K562 (cell line): ENCODE measurements at regions not wholly inside any gene's neighbourhood (a gene's known extent, or its start where the extent isn't known, plus 50 kb on each side); places are given as distances from the start of the nearest gene placed in this dataset.

Source experiments
- AFF1 ChIP-seq, 2 experiments: fragments of 450-650 bp; IDR thresholded peaks; 2 replicates each; pipeline ENCODE4 v1.6.1; 2018; ENCODE audit warnings: mild to moderate bottlenecking in 2 of 2, low read depth in 1 of 2; ENCODE audit not compliant: partially characterized antibody in 2 of 2
- BRD4 ChIP-seq: fragments of 200-600 bp; sonication (generic); IDR thresholded peaks from 2 replicates; pipeline ENCODE4 v1.6.1; 2017; ENCODE audit warnings: inconsistent platforms
- BRF1 ChIP-seq: IDR thresholded peaks from 3 replicates; pipeline ENCODE4 v1.6.1; 2011; ENCODE audit warnings: borderline replicate concordance, mild to moderate bottlenecking; ENCODE audit not compliant: insufficient read length; ENCODE audit errors: extremely low read depth
- CHD2 ChIP-seq: IDR thresholded peaks from 2 replicates; pipeline ENCODE4 v1.6.1; 2011; ENCODE audit warnings: low read depth, low read length
- ELK3 ChIP-seq: fragments of 450-650 bp; formaldehyde crosslinking; IDR thresholded peaks from 2 replicates; pipeline ENCODE4 v1.4.0; 2020; ENCODE audit warnings: mild to moderate bottlenecking
- MYC ChIP-seq, 2 experiments: fragments of 250-450 bp in 1 of 2; sonication (Bioruptor Pico) in 1 of 2; IDR thresholded peaks; 2 replicates each; pipeline versions ENCODE4 v1.5.1 to v1.6.1; 2012 to 2021; ENCODE audit warnings: low read depth in 2 of 2, borderline replicate concordance in 1 of 2, improper control_type of control experiment in 1 of 2, low read length in 1 of 2, mild to moderate bottlenecking in 1 of 2, moderate library complexity in 1 of 2
- RAD51 ChIP-seq: fragments of 450-650 bp; IDR thresholded peaks from 2 replicates; pipeline ENCODE4 v1.7.1; 2016; ENCODE audit warnings: low read depth, mild to moderate bottlenecking, borderline replicate concordance
- RNF219 ChIP-seq: fragments of 250-450 bp; sonication (Bioruptor Pico); IDR thresholded peaks from 2 replicates; pipeline ENCODE4 v1.5.0; 2022; ENCODE audit warnings: mild to moderate bottlenecking
- SMARCB1 ChIP-seq: IDR thresholded peaks from 2 replicates; pipeline ENCODE4 v1.6.1; 2011; ENCODE audit warnings: improper control_type of control experiment, low read depth; ENCODE audit not compliant: insufficient read length
- SMC3 ChIP-seq: conservative IDR thresholded peaks from 2 replicates; pipeline ENCODE4 v1.6.1; 2011; ENCODE audit warnings: low read depth, low read length, improper control_type of control experiment; ENCODE audit not compliant: insufficient read depth
- SP2 ChIP-seq: IDR thresholded peaks from 2 replicates; pipeline ENCODE4 v1.6.1; 2011; ENCODE audit warnings: mild to moderate bottlenecking, low read depth, low read length, moderate library complexity; ENCODE audit not compliant: poor library complexity, severe bottlenecking; ENCODE audit errors: extremely low read depth
- TAF7 ChIP-seq: fragments of 450-650 bp; IDR thresholded peaks from 2 replicates; pipeline ENCODE4 v1.6.1; 2016; ENCODE audit warnings: missing genetic modification characterization, missing compliant biosample characterization
- TAF9B ChIP-seq: fragments of 450-650 bp; IDR thresholded peaks from 2 replicates; pipeline ENCODE4 v1.6.1; 2018; ENCODE audit warnings: mild to moderate bottlenecking; ENCODE audit not compliant: partially characterized antibody
- TEAD1 ChIP-seq, 2 experiments: fragments of 450-650 bp in 1 of 2; sonication (generic) in 1 of 2; formaldehyde crosslinking; IDR thresholded peaks; 2 replicates each; pipeline versions ENCODE4 v1.4.0 to v1.8.0; 2020 to 2022; ENCODE audit warnings: mild to moderate bottlenecking in 2 of 2, missing genetic modification reagents in 1 of 2
- ZSCAN32 ChIP-seq: fragments of 450-650 bp; formaldehyde crosslinking; IDR thresholded peaks from 2 replicates; pipeline ENCODE4 v1.4.0; 2020; ENCODE audit warnings: mild to moderate bottlenecking, moderate library complexity

GRCh38 chr18:77993188-77993981 is 743.7 kb downstream of the GALR1 start (continued):
- TF ChIP-seq AFF1 (IDR thresholded peaks at IDR 0.05; ENCODE audit: low read depth in 1 of 2, partially characterized antibody in 2 of 2) (peak in 1 of 2 experiments; percentile 67), CHD2 (peak; percentile 97), RAD51 (no peak), TAF9B (peak; percentile 87), ELK3 (CRISPR knock-in tag) (no peak), TAF7 (tag) (peak; percentile 85), SMARCB1 (no peak), ZSCAN32 (CRISPR knock-in tag) (no peak), BRD4 (0 out of 2 replicates have a peak, but pooled peaks have one; percentile 35), BRF1 (no peak), RNF219 (CRISPR knock-in tag) (no peak), TEAD1 (CRISPR knock-in tag; IDR thresholded peaks at IDR 0.05) (peak in 1 of 2 experiments; percentile 64; a peak in 1 of 4 replicates), SMC3 (no peak), MYC (IDR thresholded peaks at IDR 0.05; ENCODE audit: low read depth, low read length) (peak; percentile 89), MYC (CRISPR knock-in tag; IDR thresholded peaks at IDR 0.05; ENCODE audit: borderline replicate concordance, low read depth) (0 out of 2 replicates have a peak, but pooled peaks have one; percentile 50), SP2 (no peak)
